Loucy (cell line): ENCODE measurements at regions not wholly inside any gene's neighbourhood (a gene's known extent, or its start where the extent isn't known, plus 50 kb on each side); places are given as distances from the start of the nearest gene placed in this dataset.
"Not testable (repeated sequence)": the region's sequence is repeated elsewhere in the genome, so short reads cannot be mapped to it uniquely, and the experiment has no call there.

Experiments used
- H2AFZ ChIP-seq: fragments of 200-600 bp; sonication (generic); 2 replicates; pipeline ENCODE4 v1.6.0; 2016; ENCODE audit warnings: antibody characterized with exemption, mild to moderate bottlenecking, low read length, moderate library complexity
- H3F3A ChIP-seq: fragments of 200-600 bp; 2 replicates; pipeline ENCODE4 v1.6.0; 2016; ENCODE audit warnings: antibody characterized with exemption, low read depth, mild to moderate bottlenecking
- H3K27me3 ChIP-seq: fragments of 200-600 bp; sonication (generic); 2 replicates; pipeline ENCODE4 v1.6.1; 2014; ENCODE audit warnings: low read length, mild to moderate bottlenecking; ENCODE audit not compliant: insufficient read depth, poor library complexity, severe bottlenecking
- H3K36me3 ChIP-seq: fragments of 200-600 bp; sonication (generic); 2 replicates; pipeline ENCODE4 v1.6.1; 2016; ENCODE audit warnings: low read length; ENCODE audit not compliant: insufficient read depth
- H3K4me1 ChIP-seq: fragments of 200-600 bp; sonication (generic); 2 replicates; pipeline ENCODE4 v1.5.1; 2014; ENCODE audit warnings: low read length, mild to moderate bottlenecking; ENCODE audit not compliant: insufficient read depth, poor library complexity, severe bottlenecking
- H3K4me2 ChIP-seq: fragments of 200-600 bp; sonication (generic); 2 replicates; pipeline ENCODE4 v1.6.0; 2014; ENCODE audit warnings: antibody characterized with exemption, low read length, low read depth, mild to moderate bottlenecking; ENCODE audit not compliant: poor library complexity, severe bottlenecking
- H3K4me3 ChIP-seq: fragments of 200-600 bp; sonication (generic); 2 replicates; pipeline ENCODE4 v1.5.1; 2014; ENCODE audit warnings: low read length, mild to moderate bottlenecking, mixed read lengths; ENCODE audit not compliant: poor library complexity, severe bottlenecking
- H3K79me2 ChIP-seq: fragments of 200-600 bp; sonication (generic); 2 replicates; pipeline ENCODE4 v1.6.1; 2014; ENCODE audit warnings: low read length; ENCODE audit not compliant: insufficient read depth
- H3K9ac ChIP-seq: fragments of 200-600 bp; sonication (generic); 2 replicates; pipeline ENCODE4 v1.6.0; 2014; ENCODE audit warnings: mild to moderate bottlenecking, low read depth, low read length, moderate library complexity; ENCODE audit not compliant: poor library complexity, severe bottlenecking
- H3K9me2 ChIP-seq: fragments of 200-600 bp; sonication (generic); replicated peaks from 2 replicates; pipeline ENCODE4 v1.6.1; 2016; ENCODE audit warnings: low read depth, low read length, mixed read lengths
- H3K9me3 ChIP-seq: fragments of 200-600 bp; sonication (generic); 2 replicates; pipeline ENCODE4 v1.6.1; 2014; ENCODE audit warnings: mild to moderate bottlenecking, antibody characterized with exemption, low read length, low read depth; ENCODE audit not compliant: insufficient read depth
- H4K20me1 ChIP-seq: fragments of 200-600 bp; sonication (generic); 2 replicates; pipeline ENCODE4 v1.6.0; 2014; ENCODE audit warnings: antibody characterized with exemption, low read length, mild to moderate bottlenecking; ENCODE audit not compliant: insufficient read depth, poor library complexity, severe bottlenecking
- CTCF ChIP-seq: fragments of 200-600 bp; sonication (generic); conservative IDR thresholded peaks from 2 replicates; pipeline ENCODE4 v1.5.1; 2014; ENCODE audit warnings: mild to moderate bottlenecking, antibody characterized with exemption, low read length
- EZH2phosphoT487 ChIP-seq: fragments of 200-600 bp; IDR thresholded peaks from 2 replicates; pipeline ENCODE4 v1.6.1; 2018; ENCODE audit warnings: antibody characterized with exemption, mild to moderate bottlenecking, moderate library complexity, borderline replicate concordance

GRCh38 chr2:88802026-88802425 lies 110.6 kb downstream of the RPIA start:
- not testable (repeated sequence) for H4K20me1 ChIP-seq, H3K4me1 ChIP-seq, H3K4me3 ChIP-seq, H3K9ac ChIP-seq, H3K27me3 ChIP-seq, H3K4me2 ChIP-seq, H3K9me3 ChIP-seq, H3F3A ChIP-seq, H2AFZ ChIP-seq, H3K9me2 ChIP-seq, H3K36me3 ChIP-seq, H3K79me2 ChIP-seq

DNA sequence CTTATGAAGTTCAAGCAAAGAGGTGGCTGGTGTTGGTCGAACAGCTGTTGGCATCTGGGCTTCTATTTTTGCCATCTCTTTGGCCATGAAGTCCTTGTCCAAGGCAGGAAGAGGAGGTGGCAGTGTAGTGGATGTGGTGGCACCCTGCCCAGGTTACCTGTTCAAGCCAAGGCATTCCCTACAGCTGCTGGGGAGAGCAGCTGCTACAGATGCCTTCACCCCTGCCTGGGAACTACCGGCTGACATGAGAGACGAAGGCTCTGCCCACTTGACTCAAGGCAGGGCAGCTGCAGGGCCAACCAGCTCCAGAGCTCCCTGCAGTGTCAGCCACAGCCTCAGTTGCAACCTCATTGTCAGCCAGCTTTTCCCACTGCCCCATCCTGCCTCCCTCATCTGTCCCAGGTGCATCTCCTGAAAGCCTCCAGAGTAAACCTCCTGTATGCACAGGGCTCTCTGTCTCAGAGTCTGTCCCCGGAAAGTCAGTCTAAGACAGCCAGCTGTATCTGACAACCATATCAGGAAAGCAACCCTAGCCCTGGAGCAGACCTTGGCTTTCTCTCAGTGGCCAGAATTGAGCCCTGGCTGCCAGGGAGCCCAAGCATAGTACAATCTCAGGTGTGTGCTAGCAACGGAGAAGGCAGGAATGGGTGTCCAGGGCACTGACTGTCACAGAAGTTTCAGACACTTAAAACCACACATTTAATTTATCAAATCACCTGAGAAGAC lies 115.9 kb downstream of the RPIA start:
- no peaks in the 10 kb centered on the region for H3K9me3 ChIP-seq
- H4K20me1 ChIP-seq: no peaks in the 10 kb centered on the region
- no peak overlapping the region for H3K9ac ChIP-seq
- no peaks in the 10 kb centered on the region for H3K36me3 ChIP-seq
- H3K79me2 ChIP-seq: no peaks in the 10 kb centered on the region
- H3K4me2 ChIP-seq: no peak overlapping the region
- TF ChIP-seq CTCF: no peak
- TF ChIP-seq EZH2phosphoT487: no peak
- H3F3A ChIP-seq: no peaks in the 10 kb centered on the region
- no peaks in the 10 kb centered on the region for H3K9me2 ChIP-seq
- H2AFZ ChIP-seq: no peak overlapping the region
- H3K4me1 ChIP-seq: no peaks in the 10 kb centered on the region
- H3K27me3 ChIP-seq: no peaks in the 10 kb centered on the region
- H3K4me3 ChIP-seq: no peak overlapping the region

DNA sequence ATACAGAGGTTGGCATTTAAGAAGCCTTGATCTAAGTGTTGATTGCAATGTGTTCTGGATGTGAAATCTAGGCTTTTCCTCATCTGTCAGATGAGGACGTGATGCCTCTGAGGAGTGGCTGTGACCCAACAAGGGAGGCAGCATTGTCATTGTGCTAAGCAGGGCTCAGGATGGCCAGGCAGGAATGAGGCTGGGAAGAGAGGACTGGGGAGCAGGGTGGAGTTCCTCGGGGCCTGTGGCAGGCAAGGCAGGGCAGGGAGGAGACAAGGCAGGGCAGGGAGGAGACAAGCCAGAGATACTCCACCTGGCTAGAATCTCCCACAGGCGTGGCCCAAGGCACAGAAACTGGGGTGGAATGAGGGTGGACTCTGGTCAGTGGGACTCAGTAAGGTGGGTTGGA lies 116.6 kb downstream of the RPIA start:
- no peak overlapping the region for H3K4me2 ChIP-seq
- no peak overlapping the region for H3K9ac ChIP-seq
- H4K20me1 ChIP-seq: no peaks in the 10 kb centered on the region
- TF ChIP-seq EZH2phosphoT487: no peak
- no peak for TF ChIP-seq CTCF
- no peaks in the 10 kb centered on the region for H3K27me3 ChIP-seq
- no peak overlapping the region for H3K4me3 ChIP-seq
- H3K79me2 ChIP-seq: no peaks in the 10 kb centered on the region
- H3F3A ChIP-seq: no peaks in the 10 kb centered on the region
- no peak overlapping the region for H2AFZ ChIP-seq
- no peaks in the 10 kb centered on the region for H3K36me3 ChIP-seq
- H3K9me3 ChIP-seq: no peaks in the 10 kb centered on the region
- no peaks in the 10 kb centered on the region for H3K9me2 ChIP-seq
- H3K4me1 ChIP-seq: no peaks in the 10 kb centered on the region

DNA sequence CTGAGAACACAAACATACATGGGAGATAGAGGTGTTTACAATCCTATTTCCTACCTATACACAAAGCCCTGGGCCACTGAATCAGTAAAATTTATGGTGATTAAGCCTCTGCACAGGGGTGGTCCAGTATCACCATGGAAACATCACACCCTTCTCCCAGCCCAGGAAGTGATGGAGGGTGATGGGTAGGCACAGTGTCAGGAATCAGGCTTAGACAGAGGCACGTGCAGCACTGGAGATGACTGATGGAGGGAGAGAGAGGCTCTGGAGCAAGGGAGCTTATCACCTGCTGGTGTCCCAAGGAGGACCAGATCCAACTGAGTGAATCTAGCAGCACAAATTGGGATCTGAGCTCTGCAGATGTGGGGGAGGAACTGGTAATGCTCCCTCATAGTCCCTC lies 117.2 kb downstream of the RPIA start:
- Histone ChIP-seq H3K27me3 (no peaks in the 10 kb centered on the region), H3K4me1 (no peaks in the 10 kb centered on the region), H3K4me3 (no peak overlapping the region), H3K79me2 (no peaks in the 10 kb centered on the region), H3K9me2 (no peaks in the 10 kb centered on the region), H3F3A (no peaks in the 10 kb centered on the region), H2AFZ (no peak overlapping the region), H3K9ac (no peak overlapping the region), H3K9me3 (no peaks in the 10 kb centered on the region), H3K4me2 (no peak overlapping the region), H4K20me1 (no peaks in the 10 kb centered on the region), H3K36me3 (no peaks in the 10 kb centered on the region)
- TF ChIP-seq CTCF (no peak), EZH2phosphoT487 (no peak)
